ENCODE measurements at regions not wholly inside any gene's neighbourhood (a gene's known extent, or its start where the extent isn't known, plus 50 kb on each side); places are given as distances from the start of the nearest gene placed in this dataset.

- peak overlapping the region in 1 of 5 donors; percentile 9 for H3K27ac ChIP-seq
- no peak overlapping the region for H3K4me3 ChIP-seq
- H3K9me3 ChIP-seq: no peaks in the 10 kb centered on the region
- WGBS, 5 donors: 86 to 100% (median 97%) methylated on average over 1 of the region's 1 CpG
- DNase-seq: no peak
- H3K4me1 ChIP-seq: peaks cover 0 to 9% (median 5%) of the 10 kb centered on the region in 4 donors
- H3K27me3 ChIP-seq: no peaks in the 10 kb centered on the region
- no peak for TF ChIP-seq POLR2AphosphoS5 (IDR thresholded peaks at IDR 0.05)
- TF ChIP-seq CTCF (IDR thresholded peaks at IDR 0.05): no peak
- TF ChIP-seq EP300 (IDR thresholded peaks at IDR 0.05): no peak
- no peak for TF ChIP-seq POLR2A (IDR thresholded peaks at IDR 0.05)
- intact Hi-C loops (cut with DNase I; ENCODE audit: low total_unique reads): no loop called here
- H3K36me3 ChIP-seq: peaks cover 3 to 55% (median 44%) of the 10 kb centered on the region in 4 donors
Measured at GRCh38 chr20:3339076-3339475, 68.4 kb downstream of the DNAAF9 start.

GRCh38 chr20:3334156-3334943 lies 73.1 kb downstream of the DNAAF9 start:
- no peak for DNase-seq
- TF ChIP-seq POLR2A (IDR thresholded peaks at IDR 0.05) (no peak), EP300 (IDR thresholded peaks at IDR 0.05) (no peak), CTCF (IDR thresholded peaks at IDR 0.05) (no peak), POLR2AphosphoS5 (IDR thresholded peaks at IDR 0.05) (no peak)
- H3K36me3 ChIP-seq: peaks cover 5 to 79% (median 68%) of the 10 kb centered on the region in 4 donors
- no peaks in the 10 kb centered on the region for H3K9me3 ChIP-seq
- no peaks in the 10 kb centered on the region for H3K27me3 ChIP-seq
- intact Hi-C loops (cut with DNase I; ENCODE audit: low total_unique reads): no loop called here
- H3K4me1 ChIP-seq: no peaks in the 10 kb centered on the region
- 85 to 94% (median 89%) methylated on average over 8 of the region's 8 CpGs for WGBS, 5 donors
- H3K27ac ChIP-seq: no peak overlapping the region
- no peak overlapping the region for H3K4me3 ChIP-seq

GRCh38 chr20:3330046-3330741 lies 77.3 kb downstream of the DNAAF9 start:
- Histone ChIP-seq H3K36me3 (peaks cover 11 to 96% (median 87%) of the 10 kb centered on the region in 4 donors), H3K4me1 (peaks cover 0 to 9% (median 4%) of the 10 kb centered on the region in 4 donors), H3K27me3 (no peaks in the 10 kb centered on the region), H3K27ac (no peak overlapping the region), H3K9me3 (no peaks in the 10 kb centered on the region), H3K4me3 (no peak overlapping the region)
- no peak for DNase-seq
- TF ChIP-seq POLR2AphosphoS5 (IDR thresholded peaks at IDR 0.05): no peak
- TF ChIP-seq EP300 (IDR thresholded peaks at IDR 0.05): no peak
- no peak for TF ChIP-seq POLR2A (IDR thresholded peaks at IDR 0.05)
- TF ChIP-seq CTCF (IDR thresholded peaks at IDR 0.05): no peak
- intact Hi-C loops (cut with DNase I; ENCODE audit: low total_unique reads): no loop called here
- 80 to 87% (median 85%) methylated on average over 4 of the region's 4 CpGs for WGBS, 5 donors

GRCh38 chr20:3328501-3328900 lies 79.0 kb downstream of the DNAAF9 start:
- Histone ChIP-seq H3K27ac (no peak overlapping the region), H3K4me1 (peaks cover 0 to 9% (median 4%) of the 10 kb centered on the region in 4 donors), H3K27me3 (no peaks in the 10 kb centered on the region), H3K9me3 (no peaks in the 10 kb centered on the region), H3K36me3 (peaks cover 21 to 96% (median 89%) of the 10 kb centered on the region in 4 donors), H3K4me3 (no peak overlapping the region)
- peak in 1 of 2 donors; percentile 25 for DNase-seq
- TF ChIP-seq CTCF (IDR thresholded peaks at IDR 0.05) (no peak), POLR2AphosphoS5 (IDR thresholded peaks at IDR 0.05) (no peak), POLR2A (IDR thresholded peaks at IDR 0.05) (no peak), EP300 (IDR thresholded peaks at IDR 0.05) (no peak)
- WGBS, 5 donors: 82 to 87% (median 85%) methylated on average over 4 of the region's 4 CpGs
- intact Hi-C loops (cut with DNase I; ENCODE audit: low total_unique reads): no loop called here
